Keratinocyte (primary cell): ENCODE measurements at regions not wholly inside any gene's neighbourhood (a gene's known extent, or its start where the extent isn't known, plus 50 kb on each side); places are given as distances from the start of the nearest gene placed in this dataset.

ENCODE experiments used
- CTCF ChIP-seq, 3 experiments: IDR thresholded peaks in 1 of 3; conservative IDR thresholded peaks in 1 of 3; optimal IDR thresholded peaks in 1 of 3; 2 replicates in 2 of 3; 3 replicates in 1 of 3; pipeline versions ENCODE3 to v1.5.1; 2011; ENCODE audit warnings: low read length in 3 of 3, mild to moderate bottlenecking in 3 of 3, moderate library complexity in 2 of 3, control low read depth in 1 of 3, inconsistent platforms in 1 of 3; ENCODE audit not compliant: insufficient read depth in 2 of 3; ENCODE audit errors: extremely low read depth in 1 of 3
- EZH2 ChIP-seq: IDR thresholded peaks from one replicate; pipeline ENCODE4 v1.6.1; 2012; ENCODE audit warnings: inconsistent platforms, mild to moderate bottlenecking, low read length, moderate library complexity

GRCh38 chr5:10839118-10839517 is 78.1 kb upstream of the DAP start:
- TF ChIP-seq CTCF (optimal IDR thresholded peaks at IDR 0.05 in 1 of 3, IDR thresholded peaks at IDR 0.05 in 1 of 3, conservative IDR thresholded peaks at IDR 0.05 in 1 of 3; ENCODE audit: extremely low read depth in 1 of 3, insufficient read depth in 2 of 3, low read length in 3 of 3): no peak
- no peak for TF ChIP-seq EZH2
